ENCODE measurements at regions not wholly inside any gene's neighbourhood (a gene's known extent, or its start where the extent isn't known, plus 50 kb on each side); places are given as distances from the start of the nearest gene placed in this dataset.

DNA sequence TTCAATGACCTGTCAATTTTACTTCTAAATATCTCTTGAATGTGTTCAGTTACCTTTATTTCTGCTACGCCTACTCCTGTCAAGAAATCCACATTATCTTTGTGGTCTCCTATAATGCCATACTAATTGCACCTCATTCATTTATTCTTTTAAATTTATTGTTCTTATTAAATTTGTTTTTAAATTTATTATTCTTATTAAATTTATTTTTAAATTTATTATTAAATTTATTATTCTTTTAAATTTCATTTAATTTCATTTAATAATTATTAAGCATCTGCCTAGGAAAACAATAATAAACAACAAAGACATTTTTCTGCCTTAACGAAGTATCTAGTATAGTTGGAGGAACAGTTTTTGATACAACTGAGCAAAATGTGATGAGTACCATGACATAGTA, 211.7 kb downstream of the ZPLD1 start:
- no peak for TF ChIP-seq TAF1 (IDR thresholded peaks at IDR 0.05; ENCODE audit: low read depth)
- no peak for TF ChIP-seq EZH2 (IDR thresholded peaks at IDR 0.05; ENCODE audit: borderline replicate concordance, insufficient read depth, low read length, poor library complexity, severe bottlenecking)
- TF ChIP-seq EP300 (conservative IDR thresholded peaks at IDR 0.05; ENCODE audit: poor library complexity, severe bottlenecking), result no peak
- TF ChIP-seq, protein P1, sequence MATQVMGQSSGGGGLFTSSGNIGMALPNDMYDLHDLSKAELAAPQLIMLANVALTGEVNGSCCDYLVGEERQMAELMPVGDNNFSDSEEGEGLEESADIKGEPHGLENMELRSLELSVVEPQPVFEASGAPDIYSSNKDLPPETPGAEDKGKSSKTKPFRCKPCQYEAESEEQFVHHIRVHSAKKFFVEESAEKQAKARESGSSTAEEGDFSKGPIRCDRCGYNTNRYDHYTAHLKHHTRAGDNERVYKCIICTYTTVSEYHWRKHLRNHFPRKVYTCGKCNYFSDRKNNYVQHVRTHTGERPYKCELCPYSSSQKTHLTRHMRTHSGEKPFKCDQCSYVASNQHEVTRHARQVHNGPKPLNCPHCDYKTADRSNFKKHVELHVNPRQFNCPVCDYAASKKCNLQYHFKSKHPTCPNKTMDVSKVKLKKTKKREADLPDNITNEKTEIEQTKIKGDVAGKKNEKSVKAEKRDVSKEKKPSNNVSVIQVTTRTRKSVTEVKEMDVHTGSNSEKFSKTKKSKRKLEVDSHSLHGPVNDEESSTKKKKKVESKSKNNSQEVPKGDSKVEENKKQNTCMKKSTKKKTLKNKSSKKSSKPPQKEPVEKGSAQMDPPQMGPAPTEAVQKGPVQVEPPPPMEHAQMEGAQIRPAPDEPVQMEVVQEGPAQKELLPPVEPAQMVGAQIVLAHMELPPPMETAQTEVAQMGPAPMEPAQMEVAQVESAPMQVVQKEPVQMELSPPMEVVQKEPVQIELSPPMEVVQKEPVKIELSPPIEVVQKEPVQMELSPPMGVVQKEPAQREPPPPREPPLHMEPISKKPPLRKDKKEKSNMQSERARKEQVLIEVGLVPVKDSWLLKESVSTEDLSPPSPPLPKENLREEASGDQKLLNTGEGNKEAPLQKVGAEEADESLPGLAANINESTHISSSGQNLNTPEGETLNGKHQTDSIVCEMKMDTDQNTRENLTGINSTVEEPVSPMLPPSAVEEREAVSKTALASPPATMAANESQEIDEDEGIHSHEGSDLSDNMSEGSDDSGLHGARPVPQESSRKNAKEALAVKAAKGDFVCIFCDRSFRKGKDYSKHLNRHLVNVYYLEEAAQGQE (IDR thresholded peaks at IDR 0.05; ENCODE audit: borderline replicate concordance), result no peak
- no peak for TF ChIP-seq RAD21 (conservative IDR thresholded peaks at IDR 0.05)
- no peak for TF ChIP-seq SMC3 (conservative IDR thresholded peaks at IDR 0.05; ENCODE audit: poor library complexity)
- Histone ChIP-seq H3K27me3 (ENCODE audit: insufficient read depth, low read depth, low read length) (no peaks in the 10 kb centered on the region), H3F3A (ENCODE audit: insufficient read depth, low read length, poor library complexity, severe bottlenecking) (no peaks in the 10 kb centered on the region), H3K9me2 (ENCODE audit: insufficient read depth, low read length) (no peaks in the 10 kb centered on the region), H2AFZ (ENCODE audit: low read depth, low read length) (no peak overlapping the region), H3K79me2 (replicated peaks; ENCODE audit: insufficient read depth, low read length) (no peaks in the 10 kb centered on the region), H3K4me2 (ENCODE audit: low read length) (no peak overlapping the region), H3K9ac (ENCODE audit: low read length) (no peak overlapping the region), H3K27ac (ENCODE audit: low read length) (no peak overlapping the region), H3K9me3 (ENCODE audit: low read length) (no peaks in the 10 kb centered on the region), H3K4me3 (ENCODE audit: low read length) (no peak overlapping the region), H3K36me3 (ENCODE audit: insufficient read depth, low read length) (no peaks in the 10 kb centered on the region), H4K20me1 (ENCODE audit: insufficient read depth) (no peaks in the 10 kb centered on the region)

DNA sequence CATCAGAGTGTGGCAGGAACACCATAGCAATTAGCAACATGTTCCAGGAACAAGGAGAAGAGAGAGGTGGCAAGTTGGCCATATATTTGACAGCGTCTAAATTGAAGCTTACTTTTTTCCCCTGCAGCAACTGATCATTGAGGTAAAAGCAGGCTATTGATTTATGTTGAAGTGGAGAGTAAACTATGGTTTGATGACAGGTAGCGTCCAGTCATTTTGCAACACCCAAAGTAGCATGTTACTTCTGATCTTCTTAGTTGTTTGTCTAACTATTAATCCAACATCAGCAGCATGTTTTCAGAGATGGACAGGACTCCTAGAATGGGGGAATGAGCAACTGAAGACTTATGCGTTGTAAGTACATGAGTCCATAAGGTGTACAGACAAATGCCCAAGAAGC, 225.8 kb downstream of the ZPLD1 start:
- TF ChIP-seq SMC3 (conservative IDR thresholded peaks at IDR 0.05; ENCODE audit: poor library complexity) (no peak), EZH2 (IDR thresholded peaks at IDR 0.05; ENCODE audit: borderline replicate concordance, insufficient read depth, low read length, poor library complexity, severe bottlenecking) (no peak), EP300 (conservative IDR thresholded peaks at IDR 0.05; ENCODE audit: poor library complexity, severe bottlenecking) (no peak), TAF1 (IDR thresholded peaks at IDR 0.05; ENCODE audit: low read depth) (no peak), RAD21 (conservative IDR thresholded peaks at IDR 0.05) (no peak), POLR2AphosphoS5 (IDR thresholded peaks at IDR 0.05) (no peak), MXI1 (conservative IDR thresholded peaks at IDR 0.05; ENCODE audit: poor library complexity, severe bottlenecking) (no peak)
- TF ChIP-seq, protein P1 (IDR thresholded peaks at IDR 0.05; ENCODE audit: borderline replicate concordance), result no peak
- TF ChIP-seq, protein P2, sequence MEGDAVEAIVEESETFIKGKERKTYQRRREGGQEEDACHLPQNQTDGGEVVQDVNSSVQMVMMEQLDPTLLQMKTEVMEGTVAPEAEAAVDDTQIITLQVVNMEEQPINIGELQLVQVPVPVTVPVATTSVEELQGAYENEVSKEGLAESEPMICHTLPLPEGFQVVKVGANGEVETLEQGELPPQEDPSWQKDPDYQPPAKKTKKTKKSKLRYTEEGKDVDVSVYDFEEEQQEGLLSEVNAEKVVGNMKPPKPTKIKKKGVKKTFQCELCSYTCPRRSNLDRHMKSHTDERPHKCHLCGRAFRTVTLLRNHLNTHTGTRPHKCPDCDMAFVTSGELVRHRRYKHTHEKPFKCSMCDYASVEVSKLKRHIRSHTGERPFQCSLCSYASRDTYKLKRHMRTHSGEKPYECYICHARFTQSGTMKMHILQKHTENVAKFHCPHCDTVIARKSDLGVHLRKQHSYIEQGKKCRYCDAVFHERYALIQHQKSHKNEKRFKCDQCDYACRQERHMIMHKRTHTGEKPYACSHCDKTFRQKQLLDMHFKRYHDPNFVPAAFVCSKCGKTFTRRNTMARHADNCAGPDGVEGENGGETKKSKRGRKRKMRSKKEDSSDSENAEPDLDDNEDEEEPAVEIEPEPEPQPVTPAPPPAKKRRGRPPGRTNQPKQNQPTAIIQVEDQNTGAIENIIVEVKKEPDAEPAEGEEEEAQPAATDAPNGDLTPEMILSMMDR (IDR thresholded peaks at IDR 0.05; ENCODE audit: poor library complexity, severe bottlenecking), result no peak
- Histone ChIP-seq H3K4me2 (ENCODE audit: low read length) (no peak overlapping the region), H3K79me2 (replicated peaks; ENCODE audit: insufficient read depth, low read length) (no peaks in the 10 kb centered on the region), H3K36me3 (ENCODE audit: insufficient read depth, low read length) (no peaks in the 10 kb centered on the region), H3F3A (ENCODE audit: insufficient read depth, low read length, poor library complexity, severe bottlenecking) (no peaks in the 10 kb centered on the region), H3K4me3 (ENCODE audit: low read length) (no peak overlapping the region), H3K9ac (ENCODE audit: low read length) (no peak overlapping the region), H4K20me1 (ENCODE audit: insufficient read depth) (no peaks in the 10 kb centered on the region), H3K9me3 (ENCODE audit: low read length) (no peaks in the 10 kb centered on the region), H3K27ac (ENCODE audit: low read length) (no peak overlapping the region), H3K9me2 (ENCODE audit: insufficient read depth, low read length) (no peaks in the 10 kb centered on the region), H3K27me3 (ENCODE audit: insufficient read depth, low read depth, low read length) (no peaks in the 10 kb centered on the region), H2AFZ (ENCODE audit: low read depth, low read length) (no peak overlapping the region)
